ENCODE measurements at regions not wholly inside any gene's neighbourhood (a gene's known extent, or its start where the extent isn't known, plus 50 kb on each side); places are given as distances from the start of the nearest gene placed in this dataset.
A peak's percentile ranks its signal among the peaks of the same experiment; 100 is the strongest.

DNA sequence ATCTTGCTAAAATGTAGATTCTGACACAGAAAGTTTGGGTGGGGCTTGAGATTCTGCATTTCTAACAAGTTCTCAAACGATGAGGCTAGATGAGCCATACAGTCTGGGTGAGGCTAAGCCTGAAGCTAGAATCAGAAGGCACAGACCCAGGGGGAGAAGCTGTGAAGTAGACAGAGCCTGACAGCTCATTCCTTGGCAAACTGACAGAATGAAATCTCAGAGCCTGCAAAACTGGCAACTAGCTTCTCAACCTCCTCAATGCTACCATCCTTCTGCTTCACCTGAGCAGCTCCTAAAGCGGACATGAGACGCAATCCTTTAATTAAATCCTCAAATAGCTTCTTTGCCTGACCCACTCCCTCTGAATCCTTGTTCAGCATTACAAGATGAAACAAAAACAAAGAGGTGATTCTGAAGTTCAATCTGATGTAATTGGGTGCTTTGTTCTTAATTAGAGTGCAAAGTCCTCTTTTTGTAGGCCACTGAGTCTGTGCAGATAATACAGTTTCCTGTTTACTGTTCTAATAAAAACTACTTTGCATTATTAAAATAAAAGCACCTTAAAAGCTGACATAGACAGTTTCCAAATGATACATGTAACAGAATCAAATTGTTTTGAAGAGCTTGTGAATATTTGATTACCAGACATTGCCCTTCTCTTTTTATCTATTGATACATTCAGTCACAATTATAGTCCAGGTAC is 71.0 kb upstream of the BMP2K start:
- no peaks in the 10 kb centered on the region for H3K4me1 ChIP-seq
- H3K27ac ChIP-seq = no peak overlapping the region

DNA sequence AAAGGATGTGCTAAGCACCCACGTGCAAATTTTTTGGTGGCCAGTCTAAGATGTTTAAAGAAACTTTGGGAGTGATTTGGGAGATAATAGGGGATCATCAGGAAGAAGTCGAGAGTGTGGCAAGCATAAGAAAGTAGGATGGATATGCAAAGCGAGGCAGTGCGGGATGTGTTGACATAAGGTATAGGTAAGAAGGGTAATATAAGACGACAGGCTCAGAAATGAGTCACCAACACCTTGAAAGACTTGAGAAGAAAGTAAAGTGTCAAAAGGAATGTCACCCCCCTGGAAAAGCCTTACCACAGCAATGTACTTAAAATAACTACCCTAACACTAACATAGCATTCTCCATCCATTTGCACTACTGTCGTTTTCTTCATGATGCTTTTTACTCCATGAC is 69.8 kb upstream of the BMP2K start:
- intact Hi-C loops (cut with DNase I) = no loop called here
- TF ChIP-seq, protein P1, sequence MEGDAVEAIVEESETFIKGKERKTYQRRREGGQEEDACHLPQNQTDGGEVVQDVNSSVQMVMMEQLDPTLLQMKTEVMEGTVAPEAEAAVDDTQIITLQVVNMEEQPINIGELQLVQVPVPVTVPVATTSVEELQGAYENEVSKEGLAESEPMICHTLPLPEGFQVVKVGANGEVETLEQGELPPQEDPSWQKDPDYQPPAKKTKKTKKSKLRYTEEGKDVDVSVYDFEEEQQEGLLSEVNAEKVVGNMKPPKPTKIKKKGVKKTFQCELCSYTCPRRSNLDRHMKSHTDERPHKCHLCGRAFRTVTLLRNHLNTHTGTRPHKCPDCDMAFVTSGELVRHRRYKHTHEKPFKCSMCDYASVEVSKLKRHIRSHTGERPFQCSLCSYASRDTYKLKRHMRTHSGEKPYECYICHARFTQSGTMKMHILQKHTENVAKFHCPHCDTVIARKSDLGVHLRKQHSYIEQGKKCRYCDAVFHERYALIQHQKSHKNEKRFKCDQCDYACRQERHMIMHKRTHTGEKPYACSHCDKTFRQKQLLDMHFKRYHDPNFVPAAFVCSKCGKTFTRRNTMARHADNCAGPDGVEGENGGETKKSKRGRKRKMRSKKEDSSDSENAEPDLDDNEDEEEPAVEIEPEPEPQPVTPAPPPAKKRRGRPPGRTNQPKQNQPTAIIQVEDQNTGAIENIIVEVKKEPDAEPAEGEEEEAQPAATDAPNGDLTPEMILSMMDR (IDR thresholded peaks at IDR 0.05) = no peak
- 57 to 70% (median 63%) methylated on average over 6 of the region's 6 CpGs for WGBS, 3 donors
- Histone ChIP-seq H3K4me3 (no peak overlapping the region), H3K36me3 (ENCODE audit: insufficient read depth in 1 of 2, low read depth in 1 of 2) (no peaks in the 10 kb centered on the region), H3K4me1 (no peaks in the 10 kb centered on the region), H3K27ac (no peak overlapping the region), H3K27me3 (ENCODE audit: insufficient read depth in 3 of 3, low read length in 2 of 3) (no peaks in the 10 kb centered on the region), H3K9me3 (peaks cover 9% of the 10 kb centered on the region)
- ATAC-seq = no peak
- no peak for DNase-seq

More for the DNA sequence above, 71.0 kb upstream of the BMP2K start:
- no peak for DNase-seq
- TF ChIP-seq, protein P1 (IDR thresholded peaks at IDR 0.05) = no peak
- 67 to 80% (median 70%) methylated on average over 3 of the region's 3 CpGs for WGBS, 3 donors
- peak; percentile 43 to 53 (median 50) for ATAC-seq
- Histone ChIP-seq H3K27me3 (ENCODE audit: insufficient read depth in 3 of 3, low read length in 2 of 3) (no peaks in the 10 kb centered on the region), H3K36me3 (ENCODE audit: insufficient read depth in 1 of 2, low read depth in 1 of 2) (no peaks in the 10 kb centered on the region), H3K9me3 (peaks cover 9% of the 10 kb centered on the region), H3K4me3 (no peak overlapping the region)
- intact Hi-C loops (cut with DNase I) = no loop called here

DNA sequence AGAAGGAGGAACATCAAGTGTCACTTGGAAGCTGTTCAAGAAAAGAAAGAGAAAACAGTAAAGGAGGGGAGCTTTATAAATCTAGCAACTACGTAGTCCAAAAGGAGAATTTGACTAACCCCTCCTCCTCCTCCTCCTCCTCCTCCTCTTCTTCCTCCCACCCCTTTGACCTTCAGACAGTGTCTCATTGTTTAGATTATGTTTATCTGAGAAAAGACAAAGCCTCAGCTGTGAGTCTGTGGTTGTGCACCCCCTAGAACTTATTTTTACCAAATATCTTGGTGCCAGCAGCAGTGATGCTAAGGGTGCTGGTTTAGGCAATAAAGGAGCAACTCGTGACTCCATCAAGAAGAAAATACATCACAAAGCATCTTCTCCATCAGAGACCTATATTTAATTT is 68.9 kb upstream of the BMP2K start:
- DNase-seq (no peak), ATAC-seq (no peak)
- H3K4me1 ChIP-seq = no peaks in the 10 kb centered on the region
- TF ChIP-seq, protein P1 (IDR thresholded peaks at IDR 0.05) = no peak
- no peaks in the 10 kb centered on the region for H3K36me3 ChIP-seq (ENCODE audit: insufficient read depth in 1 of 2, low read depth in 1 of 2)
- H3K27ac ChIP-seq = no peak overlapping the region
- intact Hi-C loops (cut with DNase I) = no loop called here
- H3K27me3 ChIP-seq (ENCODE audit: insufficient read depth in 3 of 3, low read length in 2 of 3) = no peaks in the 10 kb centered on the region
- WGBS, 3 donors = 66 to 69% (median 68%) methylated on average over 2 of the region's 2 CpGs
- no peak overlapping the region for H3K4me3 ChIP-seq
- peaks cover 7% of the 10 kb centered on the region for H3K9me3 ChIP-seq

DNA sequence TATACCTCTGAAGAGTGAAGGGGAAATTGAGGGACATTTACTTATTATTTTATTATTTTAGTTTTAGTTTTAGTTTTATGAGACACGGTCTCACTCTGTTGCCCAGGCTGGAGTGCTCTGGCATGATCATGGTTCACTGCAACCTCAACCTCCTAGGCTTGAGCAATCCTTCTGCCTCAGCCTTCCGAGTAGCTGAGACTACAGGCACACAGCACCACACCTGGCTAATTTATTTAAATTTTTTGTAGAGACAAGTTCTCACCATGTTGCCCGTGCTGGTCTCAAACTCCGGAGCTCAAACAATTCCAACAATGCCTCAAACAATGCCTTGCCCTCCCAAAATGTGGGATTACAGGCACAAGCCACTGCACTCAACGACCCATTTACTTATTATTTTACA is 68.4 kb upstream of the BMP2K start:
- TF ChIP-seq, protein P1 (IDR thresholded peaks at IDR 0.05) = no peak
- ATAC-seq (no peak), DNase-seq (no peak)
- Histone ChIP-seq H3K27me3 (ENCODE audit: insufficient read depth in 3 of 3, low read length in 2 of 3) (no peaks in the 10 kb centered on the region), H3K4me3 (no peak overlapping the region), H3K4me1 (no peaks in the 10 kb centered on the region), H3K36me3 (ENCODE audit: insufficient read depth in 1 of 2, low read depth in 1 of 2) (no peaks in the 10 kb centered on the region), H3K9me3 (peaks cover 2% of the 10 kb centered on the region), H3K27ac (no peak overlapping the region)
- 85 to 93% (median 87%) methylated on average over 5 of the region's 5 CpGs for WGBS, 3 donors
- intact Hi-C loops (cut with DNase I) = no loop called here

DNA sequence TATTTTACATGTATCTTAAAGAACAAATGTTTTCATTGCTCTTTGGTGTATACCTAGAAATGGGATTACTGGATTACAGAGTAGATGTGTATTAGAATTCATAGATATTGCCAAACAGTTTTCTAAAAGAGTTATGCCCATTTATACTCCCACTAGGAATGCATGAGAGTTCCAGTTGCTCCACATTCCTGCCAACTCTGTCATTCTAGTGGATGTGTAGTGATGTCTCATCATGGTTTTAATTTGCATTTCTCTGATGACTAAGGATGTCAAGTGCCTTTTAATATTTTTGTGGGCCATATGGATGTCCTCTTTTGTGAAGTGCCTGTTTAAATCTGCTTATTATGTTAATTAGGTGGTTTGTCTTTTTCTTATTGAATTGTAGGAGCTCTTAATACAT is 65.6 kb upstream of the BMP2K start:
- no peaks in the 10 kb centered on the region for H3K9me3 ChIP-seq
- DNase-seq (no peak), ATAC-seq (no peak)
- intact Hi-C loops (cut with DNase I) = no loop called here
- no peak overlapping the region for H3K27ac ChIP-seq
- H3K4me1 ChIP-seq = no peaks in the 10 kb centered on the region
- TF ChIP-seq, protein P1 (IDR thresholded peaks at IDR 0.05) = no peak
- H3K4me3 ChIP-seq = no peak overlapping the region
- no peaks in the 10 kb centered on the region for H3K27me3 ChIP-seq (ENCODE audit: insufficient read depth in 3 of 3, low read length in 2 of 3)
- H3K36me3 ChIP-seq (ENCODE audit: insufficient read depth in 1 of 2, low read depth in 1 of 2) = no peaks in the 10 kb centered on the region
